NOMO-1 treated with DMSO at 0.1 percent for 48 hours (cell line): ENCODE measurements at regions not wholly inside any gene's neighbourhood (a gene's known extent, or its start where the extent isn't known, plus 50 kb on each side); places are given as distances from the start of the nearest gene placed in this dataset.
"Not testable (repeated sequence)": the region's sequence is repeated elsewhere in the genome, so short reads cannot be mapped to it uniquely, and the experiment has no call there.

ENCODE experiments used
- DNase-seq: peaks from one replicate; lab custom pipeline; 2025; ENCODE audit not compliant: unreplicated experiment; lab: John Stamatoyannopoulos, UW

GRCh38 chr7:79664884-79665676, 211.6 kb upstream of the MAGI2 start:
- DNase-seq, result no peak

- DNase-seq, result no peak
Observed at GRCh38 chr7:79658304-79658703, 204.8 kb upstream of the MAGI2 start.

GRCh38 chr7:79653136-79653631, 199.7 kb upstream of the MAGI2 start:
- DNase-seq, result no peak

- DNase-seq, result no peak
Observed at GRCh38 chr7:79652619-79653018, 199.2 kb upstream of the MAGI2 start.

- DNase-seq, result no peak
Observed at GRCh38 chr7:79647711-79648110, 194.2 kb upstream of the MAGI2 start.

GRCh38 chr7:79646278-79646677, 192.8 kb upstream of the MAGI2 start:
- no peak for DNase-seq

- no peak for DNase-seq
Observed at GRCh38 chr7:79636849-79637248, 183.4 kb upstream of the MAGI2 start.

GRCh38 chr7:79625921-79626320, 172.5 kb upstream of the MAGI2 start:
- DNase-seq, result not testable (repeated sequence)

GRCh38 chr7:79624336-79624735, 170.9 kb upstream of the MAGI2 start:
- no peak for DNase-seq

GRCh38 chr7:79622781-79623180, 169.3 kb upstream of the MAGI2 start:
- DNase-seq, result no peak

- DNase-seq, result no peak
Observed at GRCh38 chr7:79620291-79620690, 166.8 kb upstream of the MAGI2 start.

GRCh38 chr7:79619216-79619615, 165.7 kb upstream of the MAGI2 start:
- DNase-seq, result no peak

- DNase-seq, result no peak
Observed at GRCh38 chr7:79615871-79616640, 162.6 kb upstream of the MAGI2 start.

- DNase-seq, result no peak
Observed at GRCh38 chr7:79615466-79615865, 162.0 kb upstream of the MAGI2 start.

GRCh38 chr7:79612903-79613302, 159.4 kb upstream of the MAGI2 start:
- DNase-seq, result no peak

GRCh38 chr7:79612022-79612421, 158.6 kb upstream of the MAGI2 start:
- no peak for DNase-seq

GRCh38 chr7:79610748-79611304, 157.4 kb upstream of the MAGI2 start:
- no peak for DNase-seq

GRCh38 chr7:79610313-79610712, 156.8 kb upstream of the MAGI2 start:
- DNase-seq, result no peak

- no peak for DNase-seq
Observed at GRCh38 chr7:79608005-79608404, 154.5 kb upstream of the MAGI2 start.

GRCh38 chr7:79604841-79605240, 151.4 kb upstream of the MAGI2 start:
- DNase-seq, result no peak

GRCh38 chr7:79598351-79598750, 144.9 kb upstream of the MAGI2 start:
- no peak for DNase-seq

- DNase-seq, result not testable (repeated sequence)
Observed at GRCh38 chr7:79594671-79595070, 141.2 kb upstream of the MAGI2 start.
